GM19023 (cell line): ENCODE measurements at regions not wholly inside any gene's neighbourhood (a gene's known extent, or its start where the extent isn't known, plus 50 kb on each side); places are given as distances from the start of the nearest gene placed in this dataset.
A peak's percentile ranks its signal among the peaks of the same experiment; 100 is the strongest.
"Not testable (repeated sequence)": the region's sequence is repeated elsewhere in the genome, so short reads cannot be mapped to it uniquely, and the experiment has no call there.

Experiments
- ATAC-seq: cut with Tn5 transposase; IDR thresholded peaks from one replicate; pipeline ENCODE4 v1.9.1; 2021; ENCODE audit warnings: mild to moderate bottlenecking, moderate library complexity; ENCODE audit not compliant: unreplicated experiment

- ATAC-seq: no peak
Measured at GRCh38 chr9:75197561-75197960, 109.2 kb downstream of the OSTF1 start.

- no peak for ATAC-seq
Measured at GRCh38 chr9:75198436-75198835, 110.1 kb downstream of the OSTF1 start.

- no peak for ATAC-seq
Measured at GRCh38 chr9:75200892-75201470, 112.7 kb downstream of the OSTF1 start.

- ATAC-seq: no peak
Measured at GRCh38 chr9:75201480-75202209, 113.3 kb downstream of the OSTF1 start.

- ATAC-seq: not testable (repeated sequence)
Measured at GRCh38 chr9:75207997-75208396, 119.7 kb downstream of the OSTF1 start.

- no peak for ATAC-seq
Measured at GRCh38 chr9:75210215-75210614, 121.9 kb downstream of the OSTF1 start.

GRCh38 chr9:75213765-75214164 lies 125.5 kb downstream of the OSTF1 start:
- no peak for ATAC-seq

GRCh38 chr9:75226403-75227139 lies 138.3 kb downstream of the OSTF1 start:
- no peak for ATAC-seq

GRCh38 chr9:75228893-75229292 lies 140.6 kb downstream of the OSTF1 start:
- no peak for ATAC-seq

- no peak for ATAC-seq
Measured at GRCh38 chr9:75229605-75230332, 141.5 kb downstream of the OSTF1 start.

- ATAC-seq: no peak
Measured at GRCh38 chr9:75230469-75230868, 142.2 kb downstream of the OSTF1 start.

GRCh38 chr9:75231167-75231566 lies 142.9 kb downstream of the OSTF1 start:
- no peak for ATAC-seq

- ATAC-seq: no peak
Measured at GRCh38 chr9:75233011-75233410, 144.7 kb downstream of the OSTF1 start.

GRCh38 chr9:75235632-75236031 lies 147.3 kb downstream of the OSTF1 start:
- ATAC-seq: no peak

GRCh38 chr9:75238311-75238976 lies 150.1 kb downstream of the OSTF1 start:
- ATAC-seq: peak; percentile 93

- ATAC-seq: no peak
Measured at GRCh38 chr9:75239176-75239575, 150.9 kb downstream of the OSTF1 start.

GRCh38 chr9:75242426-75242825 lies 154.1 kb downstream of the OSTF1 start:
- no peak for ATAC-seq

GRCh38 chr9:75246949-75247348 lies 158.6 kb downstream of the OSTF1 start:
- ATAC-seq: no peak

- peak; percentile 79 for ATAC-seq
Measured at GRCh38 chr9:75265525-75265972, 177.2 kb downstream of the OSTF1 start.

- ATAC-seq: no peak
Measured at GRCh38 chr9:75269197-75269596, 180.9 kb downstream of the OSTF1 start.

- ATAC-seq: not testable (repeated sequence)
Measured at GRCh38 chr9:75273055-75273454, 184.7 kb downstream of the OSTF1 start.
